Mesenchymal stem cell (in vitro differentiated cells and primary cell): ENCODE measurements at regions not wholly inside any gene's neighbourhood (a gene's known extent, or its start where the extent isn't known, plus 50 kb on each side); places are given as distances from the start of the nearest gene placed in this dataset.

ENCODE experiments used
- DNase-seq: peaks from one replicate; pipeline ENCODE4 v3.0.0-alpha.2; 2013
- H2AFZ ChIP-seq: one replicate; pipeline ENCODE4 v1.6.1; 2013; ENCODE audit warnings: low read depth, mild to moderate bottlenecking, control low read depth, inconsistent platforms, low read length, moderate library complexity
- H2AK5ac ChIP-seq: 2 replicates; pipeline ENCODE4 v1.6.1; 2013; ENCODE audit warnings: low read length, moderate library complexity, mild to moderate bottlenecking, inconsistent platforms; ENCODE audit not compliant: severe bottlenecking
- H2BK120ac ChIP-seq: one replicate; pipeline ENCODE4 v1.6.1; 2013; ENCODE audit warnings: low read depth, mild to moderate bottlenecking, inconsistent platforms, low read length, moderate library complexity
- H2BK12ac ChIP-seq, 2 experiments: one replicate each; pipeline ENCODE4 v1.6.1; 2013; ENCODE audit warnings: inconsistent platforms in 2 of 2, low read length in 2 of 2, mild to moderate bottlenecking in 2 of 2, moderate library complexity in 2 of 2, control low read depth in 1 of 2
- H2BK15ac ChIP-seq: one replicate; pipeline ENCODE4 v1.6.1; 2013; ENCODE audit warnings: mild to moderate bottlenecking, low read depth, inconsistent platforms; ENCODE audit not compliant: poor library complexity, severe bottlenecking
- H2BK5ac ChIP-seq: 2 replicates; pipeline ENCODE4 v1.6.1; 2013; ENCODE audit warnings: low read depth, mild to moderate bottlenecking, low read length, control low read depth, inconsistent platforms; ENCODE audit not compliant: poor library complexity, severe bottlenecking
- H3K14ac ChIP-seq, 2 experiments: one replicate each; pipeline ENCODE4 v1.6.1; 2013; ENCODE audit warnings: inconsistent platforms in 2 of 2, low read length in 2 of 2, control low read depth in 1 of 2, mild to moderate bottlenecking in 1 of 2, moderate library complexity in 1 of 2
- H3K18ac ChIP-seq, 2 experiments: one replicate each; pipeline ENCODE4 v1.6.1; 2013; ENCODE audit warnings: inconsistent platforms in 2 of 2, low read length in 2 of 2, control low read depth in 1 of 2, low read depth in 1 of 2, mild to moderate bottlenecking in 1 of 2
- H3K23ac ChIP-seq, 2 experiments: one replicate each; pipeline ENCODE4 v1.6.1; 2013; ENCODE audit warnings: inconsistent platforms in 2 of 2, low read length in 2 of 2, mild to moderate bottlenecking in 2 of 2, moderate library complexity in 2 of 2, control low read depth in 1 of 2
- H3K27ac ChIP-seq: 2 replicates; pipeline ENCODE4 v1.5.1; 2013; ENCODE audit warnings: mild to moderate bottlenecking, moderate library complexity, low read length, control low read depth, inconsistent platforms; ENCODE audit not compliant: poor library complexity, severe bottlenecking
- H3K27me3 ChIP-seq, 2 experiments: 2 replicates each; pipeline versions ENCODE4 v1.6.1 to v1.7.0; 2013; ENCODE audit warnings: low read length in 2 of 2, mild to moderate bottlenecking in 2 of 2, moderate library complexity in 2 of 2, control low read depth in 1 of 2, inconsistent platforms in 1 of 2; ENCODE audit not compliant: control insufficient read depth in 1 of 2, insufficient read depth in 1 of 2
- H3K36me3 ChIP-seq, 2 experiments: 2 replicates each; pipeline versions ENCODE4 v1.6.1 to v1.7.0; 2013; ENCODE audit warnings: low read length in 2 of 2, control low read depth in 1 of 2, inconsistent platforms in 1 of 2, low read depth in 1 of 2, mild to moderate bottlenecking in 1 of 2; ENCODE audit not compliant: insufficient read depth in 2 of 2, control insufficient read depth in 1 of 2
- H3K4ac ChIP-seq, 2 experiments: one replicate each; pipeline ENCODE4 v1.6.1; 2013; ENCODE audit warnings: inconsistent platforms in 2 of 2, low read length in 2 of 2, mild to moderate bottlenecking in 2 of 2, moderate library complexity in 2 of 2, control low read depth in 1 of 2, low read depth in 1 of 2
- H3K4me1 ChIP-seq: 2 replicates; pipeline ENCODE4 v1.6.1; 2013; ENCODE audit warnings: low read depth, low read length, control low read depth; ENCODE audit not compliant: control insufficient read depth, insufficient read depth
- H3K4me2 ChIP-seq: 2 replicates; pipeline ENCODE4 v1.6.1; 2013; ENCODE audit warnings: low read length, mild to moderate bottlenecking, inconsistent platforms; ENCODE audit not compliant: poor library complexity, severe bottlenecking
- H3K4me3 ChIP-seq, 2 experiments: 2 replicates each; pipeline versions ENCODE4 v1.5.1 to v1.7.0; 2013; ENCODE audit warnings: low read length in 2 of 2, mild to moderate bottlenecking in 2 of 2, control low read depth in 1 of 2, low read depth in 1 of 2; ENCODE audit not compliant: insufficient read depth in 1 of 2
- H3K79me1 ChIP-seq: replicated peaks from 2 replicates; pipeline ENCODE4 v1.6.1; 2013; ENCODE audit warnings: mild to moderate bottlenecking, control low read depth, low read length, inconsistent platforms; ENCODE audit not compliant: poor library complexity, severe bottlenecking
- H3K9ac ChIP-seq: 2 replicates; pipeline ENCODE4 v1.7.0; 2013; ENCODE audit warnings: mild to moderate bottlenecking, low read length, moderate library complexity
- H3K9me3 ChIP-seq: 2 replicates; pipeline ENCODE4 v1.7.0; 2013; ENCODE audit warnings: mild to moderate bottlenecking, low read length; ENCODE audit not compliant: control insufficient read depth
- H4K8ac ChIP-seq: one replicate; pipeline ENCODE4 v1.6.1; 2013; ENCODE audit warnings: inconsistent platforms, mild to moderate bottlenecking, low read length, moderate library complexity
- H4K91ac ChIP-seq: one replicate; pipeline ENCODE4 v1.6.1; 2013; ENCODE audit warnings: mild to moderate bottlenecking, low read length, inconsistent platforms
- WGBS: methylation state at CpG from one replicate; pipeline ENCODE4 v1.1.7; 2013; ENCODE audit warnings: mixed read lengths; 5-methylcytosine and 5-hydroxymethylcytosine counted together

DNA sequence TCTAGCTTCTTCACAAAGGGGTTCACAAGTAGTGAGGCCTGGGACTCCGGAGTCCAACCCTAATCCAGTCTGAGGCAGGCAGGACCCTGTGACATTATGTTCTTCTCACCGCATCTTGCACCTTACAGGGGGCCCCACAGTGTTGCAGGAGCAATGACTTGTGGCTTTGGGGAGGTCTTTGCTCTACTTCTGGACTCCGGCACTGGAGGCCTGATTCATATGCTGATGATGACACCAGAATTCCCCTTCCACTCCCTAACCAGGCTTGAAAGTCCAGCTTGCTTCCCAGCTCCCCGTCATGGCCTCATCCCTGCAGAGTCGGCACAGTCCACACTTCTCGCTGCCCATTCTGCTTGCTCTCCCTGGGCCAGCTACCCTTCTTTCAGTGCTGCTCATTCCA is 96.3 kb upstream of the SLC44A3 start:
- no peak overlapping the region for H2BK15ac ChIP-seq
- H3K79me1 ChIP-seq = no peaks in the 10 kb centered on the region
- H2BK5ac ChIP-seq = no peak overlapping the region
- no peak overlapping the region for H3K4me3 ChIP-seq
- H3K4me2 ChIP-seq = no peak overlapping the region
- H3K36me3 ChIP-seq = peaks cover 0 to 8% of the 10 kb centered on the region in 2 experiments
- no peaks in the 10 kb centered on the region for H3K27me3 ChIP-seq
- peak; percentile 73 for DNase-seq
- H3K14ac ChIP-seq = peak overlapping the region in 1 of 2 experiments; percentile 73
- H4K8ac ChIP-seq = peak overlapping the region; percentile 76
- no peaks in the 10 kb centered on the region for H3K9me3 ChIP-seq
- H3K4me1 ChIP-seq = peaks cover 29% of the 10 kb centered on the region
- peak overlapping the region; percentile 90 for H2BK120ac ChIP-seq
- no peak overlapping the region for H3K23ac ChIP-seq
- H3K27ac ChIP-seq = no peak overlapping the region
- H2BK12ac ChIP-seq = peak overlapping the region; percentile 73 to 87
- 87% methylated on average over 6 of the region's 6 CpGs for WGBS
- H3K4ac ChIP-seq = peak overlapping the region; percentile 51 to 53
- H3K9ac ChIP-seq = peak overlapping the region; percentile 24
- H2AFZ ChIP-seq = no peak overlapping the region
- peak overlapping the region; percentile 92 for H4K91ac ChIP-seq
- peak overlapping the region; percentile 61 to 87 for H3K18ac ChIP-seq
- peak overlapping the region; percentile 59 for H2AK5ac ChIP-seq

DNA sequence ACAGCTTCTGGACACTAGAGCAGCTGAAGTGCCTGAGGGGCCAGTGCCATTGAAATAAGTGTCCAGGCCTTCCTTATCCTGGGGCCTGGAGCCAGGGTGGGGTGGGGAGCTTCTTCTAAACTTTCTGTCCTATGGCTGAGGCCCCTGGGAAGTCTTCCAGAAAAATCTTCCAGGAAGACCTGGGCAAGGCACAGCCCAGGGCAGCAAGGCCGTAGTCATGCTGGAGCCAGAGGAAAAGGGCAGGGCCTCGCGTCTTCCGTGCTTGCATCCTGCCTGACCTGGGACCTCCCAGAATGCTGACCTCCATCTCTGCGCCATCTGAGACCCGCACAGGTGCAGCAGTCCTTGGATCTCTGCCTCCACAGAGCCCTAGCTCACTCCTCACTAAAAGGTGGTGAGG is 96.7 kb upstream of the SLC44A3 start:
- peak overlapping the region; percentile 76 for H4K8ac ChIP-seq
- H3K36me3 ChIP-seq = peaks cover 0 to 8% of the 10 kb centered on the region in 2 experiments
- no peak overlapping the region for H2BK5ac ChIP-seq
- peaks cover 29% of the 10 kb centered on the region for H3K4me1 ChIP-seq
- H2AK5ac ChIP-seq = peak overlapping the region; percentile 59
- 98% methylated on average over 6 of the region's 6 CpGs for WGBS
- peak overlapping the region in 1 of 2 experiments; percentile 73 for H3K14ac ChIP-seq
- H2BK15ac ChIP-seq = peak overlapping the region; percentile 86
- H3K27ac ChIP-seq = no peak overlapping the region
- no peak overlapping the region for H3K4me2 ChIP-seq
- H4K91ac ChIP-seq = peak overlapping the region; percentile 92
- H3K4ac ChIP-seq = peak overlapping the region; percentile 32 to 53
- no peak overlapping the region for H3K9ac ChIP-seq
- no peak overlapping the region for H3K23ac ChIP-seq
- H3K9me3 ChIP-seq = no peaks in the 10 kb centered on the region
- H2BK12ac ChIP-seq = peak overlapping the region; percentile 73 to 87
- H3K4me3 ChIP-seq = no peak overlapping the region
- DNase-seq = no peak
- H2BK120ac ChIP-seq = peak overlapping the region; percentile 90
- no peak overlapping the region for H2AFZ ChIP-seq
- H3K27me3 ChIP-seq = no peaks in the 10 kb centered on the region
- H3K79me1 ChIP-seq = no peaks in the 10 kb centered on the region
- H3K18ac ChIP-seq = peak overlapping the region; percentile 61 to 87

DNA sequence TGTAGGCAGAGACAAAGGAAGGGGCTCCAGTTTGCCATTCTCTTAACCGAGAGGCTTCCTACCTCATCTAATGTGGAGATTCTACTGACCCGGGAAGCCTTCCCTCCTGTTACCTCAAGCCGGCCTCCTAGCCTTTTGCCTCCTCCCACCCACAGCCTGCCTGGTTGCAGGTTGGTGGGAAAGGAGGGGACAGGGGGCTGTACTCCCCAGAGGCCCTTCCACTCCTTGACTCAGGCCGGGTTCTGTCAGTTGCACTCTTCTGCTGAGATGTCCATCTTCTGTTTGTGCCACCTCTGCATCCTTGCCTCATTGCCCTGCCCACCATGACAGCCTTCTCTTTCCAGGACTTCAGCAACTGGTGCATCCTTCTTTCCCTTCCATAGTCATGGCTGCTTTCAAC is 98.0 kb upstream of the SLC44A3 start:
- H4K91ac ChIP-seq = no peak overlapping the region
- H3K18ac ChIP-seq = peak overlapping the region; percentile 13 to 37
- no peak overlapping the region for H2BK120ac ChIP-seq
- H3K4me3 ChIP-seq = no peak overlapping the region
- no peaks in the 10 kb centered on the region for H3K79me1 ChIP-seq
- H3K27me3 ChIP-seq = no peaks in the 10 kb centered on the region
- peak overlapping the region; percentile 77 for H2BK15ac ChIP-seq
- H4K8ac ChIP-seq = no peak overlapping the region
- no peak overlapping the region for H3K27ac ChIP-seq
- H3K4me1 ChIP-seq = peaks cover 22% of the 10 kb centered on the region
- peak overlapping the region; percentile 23 to 59 for H2BK12ac ChIP-seq
- no peak overlapping the region for H3K14ac ChIP-seq
- no peak overlapping the region for H3K4me2 ChIP-seq
- peaks cover 0 to 8% of the 10 kb centered on the region in 2 experiments for H3K36me3 ChIP-seq
- no peak overlapping the region for H3K9ac ChIP-seq
- no peaks in the 10 kb centered on the region for H3K9me3 ChIP-seq
- peak overlapping the region in 1 of 2 experiments; percentile 2 for H3K4ac ChIP-seq
- no peak overlapping the region for H2BK5ac ChIP-seq
- no peak overlapping the region for H3K23ac ChIP-seq
- H2AK5ac ChIP-seq = no peak overlapping the region
- no peak for DNase-seq
- WGBS = 95% methylated on average over 3 of the region's 4 CpGs
- H2AFZ ChIP-seq = no peak overlapping the region

- Histone ChIP-seq H2BK5ac (no peak overlapping the region), H2AK5ac (no peak overlapping the region), H2AFZ (no peak overlapping the region), H3K79me1 (no peaks in the 10 kb centered on the region), H3K4me2 (no peak overlapping the region), H4K91ac (peak overlapping the region; percentile 79), H3K4me1 (peaks cover 19% of the 10 kb centered on the region), H3K4ac (no peak overlapping the region), H2BK15ac (no peak overlapping the region), H3K14ac (no peak overlapping the region), H3K36me3 (peaks cover 0 to 8% of the 10 kb centered on the region in 2 experiments), H3K4me3 (no peak overlapping the region), H3K9me3 (no peaks in the 10 kb centered on the region), H3K18ac (no peak overlapping the region), H4K8ac (peak overlapping the region; percentile 7), H3K27ac (no peak overlapping the region), H3K9ac (no peak overlapping the region), H2BK12ac (no peak overlapping the region), H3K23ac (no peak overlapping the region), H3K27me3 (no peaks in the 10 kb centered on the region), H2BK120ac (peak overlapping the region; percentile 24)
- 90% methylated on average over 5 of the region's 7 CpGs for WGBS
- DNase-seq = no peak
Measured at GRCh38 chr1:94721240-94721639, 98.9 kb upstream of the SLC44A3 start.
